ENCODE measurements at regions not wholly inside any gene's neighbourhood (a gene's known extent, or its start where the extent isn't known, plus 50 kb on each side); places are given as distances from the start of the nearest gene placed in this dataset.
A peak's percentile ranks its signal among the peaks of the same experiment; 100 is the strongest.

DNA sequence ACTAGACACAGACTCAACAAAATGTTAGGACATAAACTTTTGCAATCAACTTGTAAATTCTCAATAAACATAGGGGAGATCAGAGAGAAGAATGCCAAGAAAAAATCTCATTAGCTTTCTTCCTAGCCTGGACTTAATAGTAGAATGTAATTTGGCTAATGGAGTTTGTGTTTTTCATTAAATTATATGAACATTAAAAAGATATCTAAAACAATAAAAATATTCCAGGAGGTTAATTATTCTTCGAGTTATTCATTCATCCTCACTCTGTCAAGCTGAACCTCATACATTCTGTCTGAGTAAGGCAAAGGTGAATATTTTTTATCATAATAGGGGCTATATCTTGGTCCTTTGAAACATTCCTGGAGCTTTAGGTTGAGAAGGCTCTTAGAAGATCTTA is 551.9 kb upstream of the TBX3 start:
- TF ChIP-seq, protein P1, sequence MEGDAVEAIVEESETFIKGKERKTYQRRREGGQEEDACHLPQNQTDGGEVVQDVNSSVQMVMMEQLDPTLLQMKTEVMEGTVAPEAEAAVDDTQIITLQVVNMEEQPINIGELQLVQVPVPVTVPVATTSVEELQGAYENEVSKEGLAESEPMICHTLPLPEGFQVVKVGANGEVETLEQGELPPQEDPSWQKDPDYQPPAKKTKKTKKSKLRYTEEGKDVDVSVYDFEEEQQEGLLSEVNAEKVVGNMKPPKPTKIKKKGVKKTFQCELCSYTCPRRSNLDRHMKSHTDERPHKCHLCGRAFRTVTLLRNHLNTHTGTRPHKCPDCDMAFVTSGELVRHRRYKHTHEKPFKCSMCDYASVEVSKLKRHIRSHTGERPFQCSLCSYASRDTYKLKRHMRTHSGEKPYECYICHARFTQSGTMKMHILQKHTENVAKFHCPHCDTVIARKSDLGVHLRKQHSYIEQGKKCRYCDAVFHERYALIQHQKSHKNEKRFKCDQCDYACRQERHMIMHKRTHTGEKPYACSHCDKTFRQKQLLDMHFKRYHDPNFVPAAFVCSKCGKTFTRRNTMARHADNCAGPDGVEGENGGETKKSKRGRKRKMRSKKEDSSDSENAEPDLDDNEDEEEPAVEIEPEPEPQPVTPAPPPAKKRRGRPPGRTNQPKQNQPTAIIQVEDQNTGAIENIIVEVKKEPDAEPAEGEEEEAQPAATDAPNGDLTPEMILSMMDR (IDR thresholded peaks at IDR 0.05; ENCODE audit: low read depth, low read length) = no peak
- Histone ChIP-seq H3K9me3 (ENCODE audit: low read depth) (no peaks in the 10 kb centered on the region), H3K27me3 (no peaks in the 10 kb centered on the region), H3K4me1 (ENCODE audit: low read depth) (peaks cover 19% of the 10 kb centered on the region), H3K36me3 (no peaks in the 10 kb centered on the region), H3K4me3 (no peak overlapping the region), H3K27ac (no peak overlapping the region)
- no peak for DNase-seq (ENCODE audit: low read depth in 1 of 2, low spot score in 1 of 2)

DNA sequence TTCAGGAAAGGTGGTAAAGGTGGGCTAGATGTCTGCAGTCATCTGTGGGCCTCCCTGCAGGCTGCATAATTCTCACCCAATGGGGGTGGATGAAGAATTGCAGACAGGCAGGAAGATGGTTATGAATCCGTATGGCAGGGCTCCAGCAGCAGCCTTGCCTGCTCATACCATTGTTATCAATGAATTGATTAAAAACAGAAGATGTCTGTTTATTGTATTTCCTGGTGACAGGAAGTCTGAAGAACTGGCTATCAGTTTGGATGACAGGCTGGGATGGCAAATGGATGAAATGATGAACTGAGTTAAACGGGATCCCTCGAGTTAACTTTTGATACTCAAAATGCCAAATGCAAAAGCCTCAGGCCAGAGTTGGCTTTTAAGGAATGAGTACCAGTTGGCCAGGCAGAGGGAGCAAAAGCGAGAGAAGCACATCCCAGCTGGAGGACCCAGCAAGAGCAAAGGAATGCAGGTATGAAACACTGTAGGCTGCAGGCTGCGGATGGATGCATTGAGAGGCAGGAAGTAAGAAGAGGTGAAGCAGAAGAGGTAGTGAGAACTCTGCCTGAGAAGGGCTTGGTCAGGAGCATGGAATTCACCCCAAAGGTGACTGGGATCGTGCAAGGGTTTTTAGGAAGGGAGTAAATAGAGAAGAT is 550.0 kb upstream of the TBX3 start:
- TF ChIP-seq, protein P1 (IDR thresholded peaks at IDR 0.05; ENCODE audit: low read depth, low read length) = no peak
- Histone ChIP-seq H3K4me3 (no peak overlapping the region), H3K27me3 (no peaks in the 10 kb centered on the region), H3K27ac (no peak overlapping the region), H3K36me3 (no peaks in the 10 kb centered on the region), H3K4me1 (ENCODE audit: low read depth) (peaks cover 28% of the 10 kb centered on the region), H3K9me3 (ENCODE audit: low read depth) (no peaks in the 10 kb centered on the region)
- peak in 1 of 2 donors; percentile 42 for DNase-seq (ENCODE audit: low read depth in 1 of 2, low spot score in 1 of 2)

GRCh38 chr12:115232455-115233156 is 548.6 kb upstream of the TBX3 start:
- H3K27ac ChIP-seq = no peak overlapping the region

GRCh38 chr12:115230606-115231005 is 546.6 kb upstream of the TBX3 start:
- H3K36me3 ChIP-seq = no peaks in the 10 kb centered on the region
- peak in 1 of 2 donors; percentile 47 for DNase-seq (ENCODE audit: low read depth in 1 of 2, low spot score in 1 of 2)
- peaks cover 41% of the 10 kb centered on the region for H3K4me1 ChIP-seq (ENCODE audit: low read depth)
- no peak overlapping the region for H3K4me3 ChIP-seq
- no peaks in the 10 kb centered on the region for H3K27me3 ChIP-seq
- H3K9me3 ChIP-seq (ENCODE audit: low read depth) = no peaks in the 10 kb centered on the region
- peak overlapping the region; percentile 77 for H3K27ac ChIP-seq
- TF ChIP-seq, protein P1 (IDR thresholded peaks at IDR 0.05; ENCODE audit: low read depth, low read length) = no peak

More at GRCh38 chr12:115232455-115233156, 548.6 kb upstream of the TBX3 start:
- Histone ChIP-seq H3K27me3 (no peaks in the 10 kb centered on the region), H3K4me3 (no peak overlapping the region), H3K4me1 (ENCODE audit: low read depth) (peaks cover 32% of the 10 kb centered on the region), H3K36me3 (no peaks in the 10 kb centered on the region), H3K9me3 (ENCODE audit: low read depth) (no peaks in the 10 kb centered on the region)
- peak in 1 of 2 donors; percentile 77 for DNase-seq (ENCODE audit: low read depth in 1 of 2, low spot score in 1 of 2)
- TF ChIP-seq, protein P1 (IDR thresholded peaks at IDR 0.05; ENCODE audit: low read depth, low read length) = no peak

DNA sequence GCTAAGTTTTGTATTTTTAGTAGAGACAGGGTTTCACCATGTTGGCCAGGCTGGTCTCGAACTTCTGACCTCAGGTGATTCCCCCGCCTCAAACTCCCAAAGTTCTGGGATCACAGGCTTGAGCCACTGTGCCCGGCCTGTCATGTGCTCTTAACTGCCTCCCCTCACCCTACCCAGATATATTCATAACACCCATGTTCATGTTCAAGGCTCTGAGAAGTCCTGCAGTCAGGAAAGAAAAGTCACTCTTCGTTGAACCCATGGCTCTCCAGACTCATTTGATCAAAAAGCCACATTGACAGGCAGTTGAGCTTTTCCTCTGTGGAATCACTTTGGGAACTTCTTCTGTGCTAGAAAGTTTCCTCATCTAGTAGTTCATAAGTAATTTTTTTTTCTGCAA is 545.5 kb upstream of the TBX3 start:
- H3K27ac ChIP-seq = no peak overlapping the region
- no peak for DNase-seq (ENCODE audit: low read depth in 1 of 2, low spot score in 1 of 2)
- no peaks in the 10 kb centered on the region for H3K36me3 ChIP-seq
- TF ChIP-seq, protein P1 (IDR thresholded peaks at IDR 0.05; ENCODE audit: low read depth, low read length) = no peak
- no peak overlapping the region for H3K4me3 ChIP-seq
- no peaks in the 10 kb centered on the region for H3K27me3 ChIP-seq
- no peaks in the 10 kb centered on the region for H3K9me3 ChIP-seq (ENCODE audit: low read depth)
- H3K4me1 ChIP-seq (ENCODE audit: low read depth) = peaks cover 43% of the 10 kb centered on the region
